OCI-LY7 (cell line): ENCODE measurements at regions not wholly inside any gene's neighbourhood (a gene's known extent, or its start where the extent isn't known, plus 50 kb on each side); places are given as distances from the start of the nearest gene placed in this dataset.

ENCODE experiments used
- BruUV-seq: library from RNA; stranded (reverse); fragments of 400-500 nt; replicated peaks from 2 replicates; lab custom pipeline; 2021; lab: Mats Ljungman, UMichigan
- CTCF ChIA-PET: fragments of 300-600 bp; sonication (Branson Sonifier 250); formaldehyde crosslinking; loops from one replicate; lab custom pipeline; 2022; ENCODE audit warnings: antibody characterized with exemption; ENCODE audit not compliant: unreplicated experiment; lab: Charles Lee
- POLR2A ChIA-PET: fragments of 300-600 bp; sonication (Branson Sonifier 250); formaldehyde crosslinking; loops from one replicate; lab custom pipeline; 2022; ENCODE audit warnings: antibody characterized with exemption; lab: Charles Lee
- DNase-seq: peaks from one replicate; pipeline ENCODE4 v3.0.0-alpha.2; 2015; ENCODE audit warnings: low spot score
- H2AFZ ChIP-seq: fragments of 200-600 bp; sonication (generic), shearing (Covaris generic); 2 replicates; pipeline ENCODE4 v1.6.1; 2014; ENCODE audit warnings: mild to moderate bottlenecking, antibody characterized with exemption, low read length, moderate library complexity
- H3K27ac ChIP-seq: fragments of 200-600 bp; sonication (generic); 2 replicates; pipeline ENCODE4 v1.5.1; 2014; ENCODE audit warnings: mixed run types, low read depth, mild to moderate bottlenecking, moderate library complexity, low read length, inconsistent platforms; ENCODE audit not compliant: poor library complexity, severe bottlenecking
- H3K36me3 ChIP-seq: fragments of 200-600 bp; sonication (generic); 2 replicates; pipeline ENCODE4 v1.6.1; 2014; ENCODE audit warnings: mild to moderate bottlenecking, antibody characterized with exemption, low read length, moderate library complexity, mixed read lengths; ENCODE audit not compliant: insufficient read depth
- H3K4me1 ChIP-seq: fragments of 200-600 bp; sonication (generic); 2 replicates; pipeline ENCODE4 v1.5.1; 2014; ENCODE audit warnings: mild to moderate bottlenecking, low read length; ENCODE audit not compliant: insufficient read depth, poor library complexity, severe bottlenecking
- H3K4me2 ChIP-seq: fragments of 200-600 bp; sonication (generic); 2 replicates; pipeline ENCODE4 v1.6.1; 2014; ENCODE audit warnings: mild to moderate bottlenecking, low read length
- H3K4me3 ChIP-seq: fragments of 200-600 bp; sonication (generic); 2 replicates; pipeline ENCODE4 v1.5.1; 2014; ENCODE audit warnings: mild to moderate bottlenecking, low read depth, low read length; ENCODE audit not compliant: poor library complexity, severe bottlenecking
- H3K79me2 ChIP-seq: fragments of 200-600 bp; sonication (generic); 2 replicates; pipeline ENCODE4 v1.6.1; 2016; ENCODE audit warnings: low read depth, mild to moderate bottlenecking, low read length, moderate library complexity, mixed read lengths; ENCODE audit not compliant: insufficient read depth
- H3K9me2 ChIP-seq: fragments of 200-600 bp; sonication (generic); 2 replicates; pipeline ENCODE4 v1.6.1; 2016; ENCODE audit warnings: mild to moderate bottlenecking, low read length, mixed read lengths; ENCODE audit not compliant: insufficient read depth
- H3K9me3 ChIP-seq: fragments of 200-600 bp; sonication (generic); 2 replicates; pipeline ENCODE4 v1.6.1; 2014; ENCODE audit warnings: mild to moderate bottlenecking, mixed run types, low read length, mixed read lengths
- H4K20me1 ChIP-seq: fragments of 200-600 bp; sonication (generic); 2 replicates; pipeline ENCODE4 v1.6.1; 2014; ENCODE audit warnings: mild to moderate bottlenecking, antibody characterized with exemption, low read length, moderate library complexity, mixed read lengths; ENCODE audit not compliant: insufficient read depth
- EZH2phosphoT487 ChIP-seq: fragments of 200-600 bp; sonication (generic); IDR thresholded peaks from 2 replicates; pipeline ENCODE4 v1.6.1; 2018; ENCODE audit warnings: low read depth, borderline replicate concordance, mild to moderate bottlenecking, mixed run types, antibody characterized with exemption, low read length, moderate library complexity, mixed read lengths
- intact Hi-C: fragments of 100-400 bp; cut with micrococcal nuclease; formaldehyde crosslinking; loops from one replicate; pipeline ENCODE4 v1.10.0; 2022; ENCODE audit not compliant: unreplicated experiment
- TF ChIP-seq, protein P1 (sequence below): fragments of 200-600 bp; sonication (generic); conservative IDR thresholded peaks from 2 replicates; pipeline ENCODE4 v1.5.1; 2014; ENCODE audit warnings: mild to moderate bottlenecking, antibody characterized with exemption, low read length, moderate library complexity, mixed read lengths

GRCh38 chr13:37229931-37230330, 124.5 kb upstream of the CSNK1A1L start:
- no peak overlapping the region for H2AFZ ChIP-seq
- ChIA-PET POLR2A (interaction anchor here (0.5 to 1.8 kb wide), 5 partner anchors 20 to 409 kb away, joined by 3 to 5 read pairs (median 3); no protein-coding TSS in a partner anchor), CTCF (no interaction called here)
- H3K4me1 ChIP-seq: no peaks in the 10 kb centered on the region
- H3K9me2 ChIP-seq: no peaks in the 10 kb centered on the region
- TF ChIP-seq, protein P1, sequence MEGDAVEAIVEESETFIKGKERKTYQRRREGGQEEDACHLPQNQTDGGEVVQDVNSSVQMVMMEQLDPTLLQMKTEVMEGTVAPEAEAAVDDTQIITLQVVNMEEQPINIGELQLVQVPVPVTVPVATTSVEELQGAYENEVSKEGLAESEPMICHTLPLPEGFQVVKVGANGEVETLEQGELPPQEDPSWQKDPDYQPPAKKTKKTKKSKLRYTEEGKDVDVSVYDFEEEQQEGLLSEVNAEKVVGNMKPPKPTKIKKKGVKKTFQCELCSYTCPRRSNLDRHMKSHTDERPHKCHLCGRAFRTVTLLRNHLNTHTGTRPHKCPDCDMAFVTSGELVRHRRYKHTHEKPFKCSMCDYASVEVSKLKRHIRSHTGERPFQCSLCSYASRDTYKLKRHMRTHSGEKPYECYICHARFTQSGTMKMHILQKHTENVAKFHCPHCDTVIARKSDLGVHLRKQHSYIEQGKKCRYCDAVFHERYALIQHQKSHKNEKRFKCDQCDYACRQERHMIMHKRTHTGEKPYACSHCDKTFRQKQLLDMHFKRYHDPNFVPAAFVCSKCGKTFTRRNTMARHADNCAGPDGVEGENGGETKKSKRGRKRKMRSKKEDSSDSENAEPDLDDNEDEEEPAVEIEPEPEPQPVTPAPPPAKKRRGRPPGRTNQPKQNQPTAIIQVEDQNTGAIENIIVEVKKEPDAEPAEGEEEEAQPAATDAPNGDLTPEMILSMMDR: no peak
- no peak for TF ChIP-seq EZH2phosphoT487
- intact Hi-C loops: no loop called here
- H3K9me3 ChIP-seq: no peaks in the 10 kb centered on the region
- H3K4me3 ChIP-seq: no peak overlapping the region
- H3K79me2 ChIP-seq: no peaks in the 10 kb centered on the region
- no peak overlapping the region for H3K27ac ChIP-seq
- DNase-seq: no peak
- no peaks in the 10 kb centered on the region for H4K20me1 ChIP-seq
- no peak overlapping the region for H3K4me2 ChIP-seq
- no peaks in the 10 kb centered on the region for H3K36me3 ChIP-seq
- no TSS peak for BruUV-seq

GRCh38 chr13:37226971-37227370, 121.5 kb upstream of the CSNK1A1L start:
- no peak for DNase-seq
- intact Hi-C loops: no loop called here
- no peak overlapping the region for H3K4me3 ChIP-seq
- ChIA-PET POLR2A (interaction anchor here (0.6 kb wide), 1 partner anchor 1718 kb away, joined by 3 read pairs; no protein-coding TSS in a partner anchor), CTCF (no interaction called here)
- H3K4me1 ChIP-seq: no peaks in the 10 kb centered on the region
- BruUV-seq: no TSS peak
- H3K4me2 ChIP-seq: no peak overlapping the region
- TF ChIP-seq, protein P1: no peak
- TF ChIP-seq EZH2phosphoT487: no peak
- H2AFZ ChIP-seq: no peak overlapping the region
- no peaks in the 10 kb centered on the region for H3K9me3 ChIP-seq
- H3K9me2 ChIP-seq: no peaks in the 10 kb centered on the region
- no peaks in the 10 kb centered on the region for H3K36me3 ChIP-seq
- H3K27ac ChIP-seq: no peak overlapping the region
- no peaks in the 10 kb centered on the region for H3K79me2 ChIP-seq
- no peaks in the 10 kb centered on the region for H4K20me1 ChIP-seq

- CTCF ChIA-PET: no interaction called here
- no peak overlapping the region for H3K4me3 ChIP-seq
- no peaks in the 10 kb centered on the region for H3K9me2 ChIP-seq
- H3K9me3 ChIP-seq: no peaks in the 10 kb centered on the region
- no peak overlapping the region for H2AFZ ChIP-seq
- no peaks in the 10 kb centered on the region for H4K20me1 ChIP-seq
- H3K27ac ChIP-seq: no peak overlapping the region
- intact Hi-C loops: no loop called here
- BruUV-seq: no TSS peak
- TF ChIP-seq, protein P1: no peak
- no peak for TF ChIP-seq EZH2phosphoT487
- no peaks in the 10 kb centered on the region for H3K4me1 ChIP-seq
- DNase-seq: no peak
- H3K79me2 ChIP-seq: no peaks in the 10 kb centered on the region
- no peak overlapping the region for H3K4me2 ChIP-seq
- no peaks in the 10 kb centered on the region for H3K36me3 ChIP-seq
- POLR2A ChIA-PET: no interaction called here
Observed at GRCh38 chr13:37225414-37226070, 120.1 kb upstream of the CSNK1A1L start.
